MCF 10A (cell line): ENCODE measurements at regions not wholly inside any gene's neighbourhood (a gene's known extent, or its start where the extent isn't known, plus 50 kb on each side); places are given as distances from the start of the nearest gene placed in this dataset.

Experiments
- BruUV-seq: library from RNA; stranded (reverse); fragments of 400-500 nt; replicated peaks from 2 replicates; lab custom pipeline; 2021; lab: Mats Ljungman, UMichigan
- CTCF ChIA-PET: fragments of 300-600 bp; sonication (Branson Sonifier 250); formaldehyde crosslinking; extraction: SDS; loops from one replicate; lab custom pipeline; 2021; ENCODE audit warnings: antibody characterized with exemption, inconsistent platforms; lab: Yijun Ruan, JAX
- POLR2A ChIA-PET: fragments of 300-600, 350-650 bp; sonication (Branson Sonifier 250); formaldehyde crosslinking; extraction: SDS; loops from one replicate; lab custom pipeline; 2020; ENCODE audit warnings: antibody characterized with exemption, inconsistent platforms; lab: Yijun Ruan, JAX
- DNase-seq: peaks from one replicate; pipeline ENCODE4 v3.0.0-alpha.2; 2018; ENCODE audit not compliant: unreplicated experiment
- H3K27ac Mint-ChIP-seq: one replicate; pipeline ENCODE4 v1.8.0; 2022; ENCODE audit warnings: mild to moderate bottlenecking, low read depth, mixed read lengths; ENCODE audit not compliant: unreplicated experiment
- H3K27me3 Mint-ChIP-seq: one replicate; pipeline ENCODE4 v1.8.0; 2022; ENCODE audit warnings: mixed read lengths; ENCODE audit not compliant: insufficient read depth, unreplicated experiment
- H3K36me3 Mint-ChIP-seq: one replicate; pipeline ENCODE4 v1.8.0; 2022; ENCODE audit warnings: mild to moderate bottlenecking, moderate library complexity, mixed read lengths; ENCODE audit not compliant: insufficient read depth, unreplicated experiment
- H3K4me1 Mint-ChIP-seq: one replicate; pipeline ENCODE4 v1.8.0; 2022; ENCODE audit warnings: mixed read lengths; ENCODE audit not compliant: insufficient read depth, unreplicated experiment
- H3K4me3 Mint-ChIP-seq: one replicate; pipeline ENCODE4 v1.8.0; 2022; ENCODE audit warnings: mild to moderate bottlenecking, moderate library complexity, mixed read lengths; ENCODE audit not compliant: unreplicated experiment
- H3K9me3 Mint-ChIP-seq: one replicate; pipeline ENCODE4 v1.8.0; 2022; ENCODE audit warnings: mixed read lengths; ENCODE audit not compliant: unreplicated experiment
- intact Hi-C: fragments of 100-400 bp; cut with micrococcal nuclease; formaldehyde crosslinking; loops from 2 replicates; pipeline ENCODE4 v1.14.1; 2022
- TF ChIP-seq, protein P1 (sequence below): fragments of 200-600 bp; IDR thresholded peaks from one replicate; pipeline ENCODE4 v1.8.0; 2022; ENCODE audit warnings: antibody characterized with exemption, mild to moderate bottlenecking; ENCODE audit not compliant: unreplicated experiment

DNA sequence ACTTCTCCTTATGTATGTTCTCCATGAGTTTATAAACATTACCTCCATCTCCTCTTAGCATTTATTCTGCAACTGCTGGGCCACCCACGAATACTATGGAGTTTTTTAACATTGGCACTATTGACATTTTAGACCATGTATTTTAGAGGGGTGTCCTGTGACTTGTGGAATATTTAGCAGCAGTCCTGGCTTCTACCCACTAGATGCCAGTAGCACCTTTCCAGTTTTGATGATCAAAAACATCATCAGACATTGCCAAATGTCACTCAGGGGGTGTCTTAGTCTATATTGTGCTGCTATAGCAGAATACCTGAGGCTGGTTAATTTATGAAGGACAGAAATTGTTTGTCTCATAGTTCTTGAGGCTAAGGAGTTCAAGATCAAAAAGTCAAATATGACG, 187.5 kb upstream of the RORB start:
- CTCF ChIA-PET: no interaction called here
- H3K9me3 Mint-ChIP-seq: peaks cover 8% of the 10 kb centered on the region
- BruUV-seq: no TSS peak
- intact Hi-C loops: no loop called here
- H3K27me3 Mint-ChIP-seq: no peaks in the 10 kb centered on the region
- no peak overlapping the region for H3K27ac Mint-ChIP-seq
- no peak overlapping the region for H3K4me3 Mint-ChIP-seq
- POLR2A ChIA-PET: no interaction called here
- DNase-seq: no peak
- H3K4me1 Mint-ChIP-seq: no peaks in the 10 kb centered on the region
- TF ChIP-seq, protein P1, sequence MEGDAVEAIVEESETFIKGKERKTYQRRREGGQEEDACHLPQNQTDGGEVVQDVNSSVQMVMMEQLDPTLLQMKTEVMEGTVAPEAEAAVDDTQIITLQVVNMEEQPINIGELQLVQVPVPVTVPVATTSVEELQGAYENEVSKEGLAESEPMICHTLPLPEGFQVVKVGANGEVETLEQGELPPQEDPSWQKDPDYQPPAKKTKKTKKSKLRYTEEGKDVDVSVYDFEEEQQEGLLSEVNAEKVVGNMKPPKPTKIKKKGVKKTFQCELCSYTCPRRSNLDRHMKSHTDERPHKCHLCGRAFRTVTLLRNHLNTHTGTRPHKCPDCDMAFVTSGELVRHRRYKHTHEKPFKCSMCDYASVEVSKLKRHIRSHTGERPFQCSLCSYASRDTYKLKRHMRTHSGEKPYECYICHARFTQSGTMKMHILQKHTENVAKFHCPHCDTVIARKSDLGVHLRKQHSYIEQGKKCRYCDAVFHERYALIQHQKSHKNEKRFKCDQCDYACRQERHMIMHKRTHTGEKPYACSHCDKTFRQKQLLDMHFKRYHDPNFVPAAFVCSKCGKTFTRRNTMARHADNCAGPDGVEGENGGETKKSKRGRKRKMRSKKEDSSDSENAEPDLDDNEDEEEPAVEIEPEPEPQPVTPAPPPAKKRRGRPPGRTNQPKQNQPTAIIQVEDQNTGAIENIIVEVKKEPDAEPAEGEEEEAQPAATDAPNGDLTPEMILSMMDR: no peak
- H3K36me3 Mint-ChIP-seq: no peaks in the 10 kb centered on the region

DNA sequence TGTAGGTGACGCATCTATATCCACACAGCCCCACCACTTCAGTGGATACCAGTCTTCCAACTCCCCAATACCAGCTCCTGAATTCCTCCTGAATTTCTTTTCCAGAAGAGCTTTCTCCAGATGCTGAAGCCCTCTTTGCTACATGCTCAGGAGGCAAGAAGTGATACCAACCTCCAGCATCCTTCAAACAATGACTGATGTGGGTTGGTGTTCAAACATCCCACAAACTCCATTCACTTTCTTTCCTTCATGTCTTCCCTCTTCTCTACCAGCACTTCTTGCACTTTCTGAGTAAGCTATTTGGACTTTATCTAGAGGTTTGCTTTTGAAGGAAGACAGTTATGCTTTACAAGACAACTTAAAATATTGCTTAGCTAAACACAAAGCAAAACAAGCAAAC, 179.9 kb upstream of the RORB start:
- Mint-ChIP-seq H3K27me3 (peaks cover 4% of the 10 kb centered on the region), H3K4me1 (no peaks in the 10 kb centered on the region), H3K36me3 (no peaks in the 10 kb centered on the region), H3K4me3 (no peak overlapping the region), H3K9me3 (peaks cover 8% of the 10 kb centered on the region), H3K27ac (no peak overlapping the region)
- intact Hi-C loops: no loop called here
- no TSS peak for BruUV-seq
- DNase-seq: no peak
- TF ChIP-seq, protein P1: no peak
- POLR2A ChIA-PET: no interaction called here
- CTCF ChIA-PET: no interaction called here

DNA sequence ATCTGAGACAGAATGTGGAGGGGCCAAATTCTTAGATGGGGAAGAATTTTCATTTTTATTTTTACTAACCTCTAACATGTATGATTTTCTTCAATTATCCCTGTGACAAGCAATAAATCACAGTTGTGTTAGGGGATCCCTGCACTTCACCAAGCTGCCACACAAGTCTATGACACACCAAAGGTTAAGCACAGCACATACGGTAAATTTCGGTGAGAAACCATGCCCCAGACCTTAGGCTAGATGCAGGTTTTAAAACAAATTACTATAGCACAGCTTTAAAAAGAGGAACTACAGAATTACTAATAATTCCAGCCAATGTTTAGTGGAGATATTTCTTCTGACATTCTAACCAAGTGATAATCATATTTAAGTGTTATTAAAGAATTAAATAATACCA, 175.7 kb upstream of the RORB start:
- Mint-ChIP-seq H3K27ac (no peak overlapping the region), H3K36me3 (no peaks in the 10 kb centered on the region), H3K9me3 (peaks cover 9% of the 10 kb centered on the region), H3K4me1 (no peaks in the 10 kb centered on the region), H3K4me3 (no peak overlapping the region), H3K27me3 (peaks cover 15% of the 10 kb centered on the region)
- no TSS peak for BruUV-seq
- no peak for DNase-seq
- intact Hi-C loops: no loop called here
- TF ChIP-seq, protein P1: no peak
- ChIA-PET POLR2A (no interaction called here), CTCF (no interaction called here)

DNA sequence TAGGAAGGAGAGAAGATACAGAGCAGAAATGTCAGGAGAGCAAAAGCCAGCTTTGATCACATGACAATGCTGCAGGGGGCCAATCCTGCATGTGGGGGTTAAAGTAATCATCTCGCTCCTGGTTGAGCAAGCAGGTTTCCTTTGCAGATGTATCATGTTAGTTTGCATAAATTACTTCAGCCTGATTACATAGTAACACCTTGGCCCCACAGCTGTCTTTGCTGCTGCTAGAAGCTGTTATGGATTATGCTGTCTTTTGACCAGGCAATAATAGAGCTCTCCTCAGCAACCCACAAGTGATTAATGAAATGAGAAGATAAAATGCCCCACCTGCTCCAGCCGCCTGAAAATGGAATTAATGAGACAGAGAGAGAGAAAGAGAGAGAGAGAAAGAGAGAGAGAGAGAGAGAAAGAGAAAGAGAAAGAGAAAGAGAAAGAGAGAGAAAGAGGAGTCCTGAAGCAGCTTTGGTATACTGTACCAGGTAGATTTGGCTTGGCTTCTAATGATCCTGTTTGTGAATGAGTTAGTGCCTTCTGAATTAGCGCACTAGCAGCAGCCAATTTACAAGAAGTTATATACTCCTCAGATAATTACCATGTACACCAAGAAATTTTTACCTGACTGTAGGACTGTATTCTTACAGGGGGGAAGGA, 174.3 kb upstream of the RORB start:
- peaks cover 15% of the 10 kb centered on the region for H3K27me3 Mint-ChIP-seq
- no TSS peak for BruUV-seq
- ChIA-PET POLR2A (no interaction called here), CTCF (interaction anchor here (0.7 kb wide), 1 partner anchor 1293 kb away, joined by 4 read pairs; no protein-coding TSS in a partner anchor)
- H3K9me3 Mint-ChIP-seq: peaks cover 9% of the 10 kb centered on the region
- no peak overlapping the region for H3K27ac Mint-ChIP-seq
- no peak for DNase-seq
- H3K4me1 Mint-ChIP-seq: no peaks in the 10 kb centered on the region
- intact Hi-C loops: no loop called here
- TF ChIP-seq, protein P1: no peak
- H3K4me3 Mint-ChIP-seq: no peak overlapping the region
- no peaks in the 10 kb centered on the region for H3K36me3 Mint-ChIP-seq
